Upper lobe of left lung (tissue), 4 donors: ENCODE measurements at regions not wholly inside any gene's neighbourhood (a gene's known extent, or its start where the extent isn't known, plus 50 kb on each side); places are given as distances from the start of the nearest gene placed in this dataset.

ENCODE experiments used
- CTCF ChIP-seq, 6 experiments: fragments of 450-650 bp in 4 of 6; fragments of 200-600 bp in 2 of 6; sonication (generic) in 2 of 6; IDR thresholded peaks; one replicate each; pipeline ENCODE4 v1.5.1; 2016 to 2019; ENCODE audit warnings: antibody characterized with exemption in 6 of 6
- EP300 ChIP-seq, 4 donors: sonication (generic); formaldehyde crosslinking; IDR thresholded peaks; one replicate each; pipeline ENCODE4 v1.5.1; 2017; ENCODE audit warnings: antibody characterized with exemption in 4 of 4, control low read depth in 2 of 4
- POLR2A ChIP-seq, 4 donors: fragments of 450-650 bp; IDR thresholded peaks; one replicate each; pipeline ENCODE4 v1.5.1; 2016 to 2017; ENCODE audit warnings: antibody characterized with exemption in 4 of 4, mild to moderate bottlenecking in 2 of 4
- POLR2AphosphoS5 ChIP-seq, 2 donors: sonication (generic); formaldehyde crosslinking; IDR thresholded peaks; one replicate each; pipeline ENCODE4 v1.5.1; 2017; ENCODE audit warnings: antibody characterized with exemption in 2 of 2

DNA sequence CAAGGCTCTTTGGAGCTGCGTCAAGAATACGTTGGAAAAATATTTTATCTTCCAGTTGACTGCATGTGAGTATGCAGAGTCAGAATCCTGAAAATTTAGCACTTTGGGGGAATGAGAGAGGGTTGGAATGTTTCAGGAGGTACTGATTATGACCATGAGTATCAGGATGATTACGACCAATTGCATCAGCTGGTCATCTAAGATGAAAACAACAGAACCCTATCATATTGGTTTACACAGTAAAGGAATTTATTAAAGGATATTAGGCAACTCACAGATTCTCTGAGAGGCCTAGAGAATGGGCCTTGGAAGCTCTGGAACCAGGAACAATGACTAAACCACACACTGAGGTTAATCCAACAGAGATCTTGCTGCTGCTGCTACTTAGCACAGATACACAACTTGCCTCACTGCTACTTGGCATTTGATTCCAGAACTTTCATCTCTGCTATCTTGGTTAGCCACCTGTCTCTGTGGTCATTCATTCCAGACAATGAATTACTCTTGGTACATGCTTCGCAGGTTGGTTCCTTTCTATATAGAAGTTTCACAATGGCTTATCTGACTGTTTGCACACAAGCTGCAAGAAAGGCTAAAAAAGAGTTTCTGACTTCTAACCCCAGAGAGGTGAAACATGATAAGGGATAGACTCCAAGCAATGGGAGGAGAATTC is 68.0 kb upstream of the CTTNBP2 start:
- TF ChIP-seq POLR2A (IDR thresholded peaks at IDR 0.05) = no peak
- no peak for TF ChIP-seq CTCF (IDR thresholded peaks at IDR 0.05)
- TF ChIP-seq POLR2AphosphoS5 (IDR thresholded peaks at IDR 0.05) = no peak
- no peak for TF ChIP-seq EP300 (IDR thresholded peaks at IDR 0.05)
